ENCODE measurements at regions not wholly inside any gene's neighbourhood (a gene's known extent, or its start where the extent isn't known, plus 50 kb on each side); places are given as distances from the start of the nearest gene placed in this dataset.
"Not testable (repeated sequence)": the region's sequence is repeated elsewhere in the genome, so short reads cannot be mapped to it uniquely, and the experiment has no call there.

GRCh38 chr12:33771889-33772288, 250.4 kb upstream of the ALG10 start (continued):
- TF ChIP-seq REST (IDR thresholded peaks at IDR 0.05; ENCODE audit: low read depth) (no peak), SRF (IDR thresholded peaks at IDR 0.05; ENCODE audit: low read depth) (no peak), POLR2AphosphoS5 (IDR thresholded peaks at IDR 0.05; ENCODE audit: low read depth, low read length) (no peak), CEBPB (IDR thresholded peaks at IDR 0.05; ENCODE audit: low read depth) (no peak), EGR1 (IDR thresholded peaks at IDR 0.05; ENCODE audit: low read depth) (no peak), EZH2 (IDR thresholded peaks at IDR 0.05) (no peak)

GRCh38 chr12:33773091-33773490, 249.2 kb upstream of the ALG10 start:
- intact Hi-C loops (cut with micrococcal nuclease); H2AFZ ChIP-seq (ENCODE audit: low read depth, low read length, poor library complexity, severe bottlenecking); CTCF ChIA-PET; H3K27ac ChIP-seq (ENCODE audit: low read depth, low read length); H3K4me1 ChIP-seq (ENCODE audit: control insufficient read depth in 1 of 2, insufficient read depth in 2 of 2, low read length in 2 of 2); POLR2A ChIA-PET; BruUV-seq (replicated peaks); H4K20me1 ChIP-seq (ENCODE audit: insufficient read depth); RAD21 ChIA-PET (ENCODE audit: low non-redundant PET in 1 of 2, low total read pairs in 2 of 2, uncharacterized antibody in 2 of 2, unreplicated experiment in 2 of 2); DNase-seq (ENCODE audit: low read depth, low spot score); H3K4me3 ChIP-seq (replicated peaks in 1 of 2; ENCODE audit: low read depth in 1 of 2, low read length in 2 of 2); H3K79me2 ChIP-seq (ENCODE audit: insufficient read depth, low read length); H3K9ac ChIP-seq (ENCODE audit: low read length); H3K4me2 ChIP-seq (ENCODE audit: low read length); H3K9me2 ChIP-seq (ENCODE audit: insufficient read depth); H3K36me3 ChIP-seq (ENCODE audit: control insufficient read depth in 1 of 2, insufficient read depth in 2 of 2, low read length in 2 of 2); ATAC-seq; H3K27me3 ChIP-seq (ENCODE audit: insufficient read depth, low read length): not testable (repeated sequence)
- peaks cover 0 to 13% of the 10 kb centered on the region in 2 experiments; a peak in 2 of 4 replicates for H3K9me3 ChIP-seq (ENCODE audit: control insufficient read depth in 1 of 2, insufficient read depth in 1 of 2, low read depth in 1 of 2, low read length in 2 of 2)

Measured in HCT116 (cell line).